HepG2 (cell line): ENCODE measurements at regions not wholly inside any gene's neighbourhood (a gene's known extent, or its start where the extent isn't known, plus 50 kb on each side); places are given as distances from the start of the nearest gene placed in this dataset.
A peak's percentile ranks its signal among the peaks of the same experiment; 100 is the strongest.

ENCODE experiments used
- E2F1 ChIP-seq: sonication (generic); formaldehyde crosslinking; IDR thresholded peaks from 2 replicates; pipeline ENCODE4 v1.5.0; 2020; ENCODE audit warnings: missing genetic modification reagents
- EZH2 ChIP-seq: conservative IDR thresholded peaks from 2 replicates; pipeline ENCODE4 v1.6.1; 2012; ENCODE audit warnings: mild to moderate bottlenecking, low read depth, low read length, moderate library complexity
- JUNB ChIP-seq: sonication (generic); formaldehyde crosslinking; IDR thresholded peaks from 2 replicates; pipeline ENCODE4 v1.8.0; 2022; ENCODE audit warnings: missing genetic modification reagents, mild to moderate bottlenecking, borderline replicate concordance
- KDM1A ChIP-seq: IDR thresholded peaks from 2 replicates; pipeline ENCODE4 v1.6.1; 2016; ENCODE audit warnings: missing compliant biosample characterization
- MAFG ChIP-seq: sonication (generic); formaldehyde crosslinking; IDR thresholded peaks from 2 replicates; pipeline ENCODE4 v1.5.1; 2020; ENCODE audit warnings: mild to moderate bottlenecking, missing genetic modification reagents
- RFX5 ChIP-seq: IDR thresholded peaks from 2 replicates; pipeline ENCODE4 v1.6.1; 2011; ENCODE audit warnings: low read depth, low read length, improper control_type of control experiment
- SMARCC2 ChIP-seq: fragments of 450-650 bp; IDR thresholded peaks from 2 replicates; pipeline ENCODE4 v1.6.1; 2017; ENCODE audit warnings: antibody characterized with exemption, mild to moderate bottlenecking
- XRCC5 ChIP-seq: fragments of 200-400 bp; formaldehyde crosslinking; optimal IDR thresholded peaks from 2 replicates; pipeline ENCODE3; 2017; ENCODE audit warnings: mild to moderate bottlenecking, low read length
- ZBTB40 ChIP-seq, 2 experiments: fragments of 450-650 bp in 1 of 2; sonication (generic) in 1 of 2; formaldehyde crosslinking in 1 of 2; IDR thresholded peaks; 2 replicates each; pipeline versions ENCODE4 v1.6.1 to v1.8.0; 2016 to 2022; ENCODE audit warnings: antibody characterized with exemption in 1 of 2, mild to moderate bottlenecking in 1 of 2, missing genetic modification reagents in 1 of 2
- ZFX ChIP-seq: sonication (generic); formaldehyde crosslinking; IDR thresholded peaks from 2 replicates; pipeline ENCODE4 v1.4.0; 2020; ENCODE audit warnings: mild to moderate bottlenecking, low read depth, missing genetic modification reagents, moderate library complexity
- ZMYM3 ChIP-seq: sonication (generic); formaldehyde crosslinking; IDR thresholded peaks from 2 replicates; pipeline ENCODE4 v1.5.1; 2020; ENCODE audit warnings: mild to moderate bottlenecking, missing genetic modification reagents
- ZNF292 ChIP-seq: sonication (generic); formaldehyde crosslinking; IDR thresholded peaks from 2 replicates; pipeline ENCODE4 v1.8.1; 2022; ENCODE audit warnings: mild to moderate bottlenecking, low read depth, missing genetic modification reagents, borderline replicate concordance
- ZNF496 ChIP-seq: sonication (generic); formaldehyde crosslinking; IDR thresholded peaks from 2 replicates; pipeline ENCODE4 v1.8.1; 2023; ENCODE audit warnings: mild to moderate bottlenecking, moderate library complexity, missing genetic modification reagents; ENCODE audit not compliant: insufficient replicate concordance
- TF ChIP-seq, protein P1 (sequence below): IDR thresholded peaks from 2 replicates; pipeline ENCODE4 v1.6.1; 2018; ENCODE audit warnings: missing genetic modification reagents

- TF ChIP-seq E2F1 (CRISPR knock-in tag) (no peak), KDM1A (CRISPR knock-in tag) (no peak), ZNF292 (CRISPR knock-in tag) (no peak), XRCC5 (no peak), EZH2 (peak; percentile 62; the same call in 1 of the 2 replicates), ZNF496 (CRISPR knock-in tag) (no peak), RFX5 (no peak), MAFG (CRISPR knock-in tag) (no peak), ZFX (CRISPR knock-in tag) (no peak), SMARCC2 (no peak), ZBTB40 (IDR thresholded peaks at IDR 0.05) (no peak), ZBTB40 (CRISPR knock-in tag; IDR thresholded peaks at IDR 0.05) (no peak), ZMYM3 (CRISPR knock-in tag) (no peak), JUNB (CRISPR knock-in tag) (no peak)
- TF ChIP-seq, protein P1, sequence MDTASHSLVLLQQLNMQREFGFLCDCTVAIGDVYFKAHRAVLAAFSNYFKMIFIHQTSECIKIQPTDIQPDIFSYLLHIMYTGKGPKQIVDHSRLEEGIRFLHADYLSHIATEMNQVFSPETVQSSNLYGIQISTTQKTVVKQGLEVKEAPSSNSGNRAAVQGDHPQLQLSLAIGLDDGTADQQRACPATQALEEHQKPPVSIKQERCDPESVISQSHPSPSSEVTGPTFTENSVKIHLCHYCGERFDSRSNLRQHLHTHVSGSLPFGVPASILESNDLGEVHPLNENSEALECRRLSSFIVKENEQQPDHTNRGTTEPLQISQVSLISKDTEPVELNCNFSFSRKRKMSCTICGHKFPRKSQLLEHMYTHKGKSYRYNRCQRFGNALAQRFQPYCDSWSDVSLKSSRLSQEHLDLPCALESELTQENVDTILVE (CRISPR knock-in tag): no peak
These were observed 70.3 kb upstream of the GPC1 start for GRCh38 chr2:240364961-240365775.
